Activated naive CD4-positive, alpha-beta T cell treated with anti-CD3 and anti-CD28 coated beads for 36 hours (primary cell): ENCODE measurements at regions not wholly inside any gene's neighbourhood (a gene's known extent, or its start where the extent isn't known, plus 50 kb on each side); places are given as distances from the start of the nearest gene placed in this dataset.

ENCODE experiments used
- CTCF ChIA-PET: fragments of 350-600 bp; sonication (Branson Sonifier 250); formaldehyde crosslinking; loops from one replicate; lab custom pipeline; 2021; ENCODE audit warnings: antibody characterized with exemption; lab: Charles Lee
- DNase-seq: peaks from one replicate; pipeline ENCODE4 v3.0.0-alpha.2; 2020
- H3K27ac Mint-ChIP-seq: one replicate; pipeline ENCODE4 v1.8.0; 2021; ENCODE audit warnings: mild to moderate bottlenecking, mixed read lengths
- H3K27me3 Mint-ChIP-seq: one replicate; pipeline ENCODE4 v1.8.0; 2021; ENCODE audit warnings: low read depth, mixed read lengths
- H3K36me3 Mint-ChIP-seq: one replicate; pipeline ENCODE4 v1.8.0; 2021; ENCODE audit warnings: low read depth, mixed read lengths
- H3K4me1 Mint-ChIP-seq: one replicate; pipeline ENCODE4 v1.8.0; 2021; ENCODE audit warnings: low read depth, mixed read lengths
- H3K4me3 Mint-ChIP-seq: one replicate; pipeline ENCODE4 v1.8.0; 2021; ENCODE audit warnings: mild to moderate bottlenecking, moderate library complexity, mixed read lengths
- H3K9me3 Mint-ChIP-seq: one replicate; pipeline ENCODE4 v1.8.0; 2021; ENCODE audit warnings: mixed read lengths
- intact Hi-C: fragments of 100-400 bp; cut with micrococcal nuclease; formaldehyde crosslinking; loops from one replicate; pipeline ENCODE4 v1.15.1; 2023

DNA sequence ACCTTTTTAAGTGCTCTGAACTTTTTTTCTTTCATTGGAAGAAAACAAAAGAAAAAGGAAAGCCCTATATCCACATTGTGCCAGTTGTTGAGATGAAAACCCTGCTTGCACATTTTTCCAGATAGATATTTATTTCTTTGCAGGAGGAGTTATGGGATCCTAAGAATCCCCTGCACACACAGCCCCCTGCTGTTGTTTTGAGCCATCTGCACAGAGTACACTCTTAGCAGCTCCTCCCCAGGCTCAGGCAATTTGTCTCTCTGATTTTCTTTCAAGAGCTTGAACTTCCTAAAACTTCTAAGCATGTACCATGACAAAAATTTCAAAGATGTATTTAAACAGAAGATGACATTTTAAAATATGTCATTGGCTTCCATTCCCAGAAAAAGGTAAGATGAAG is 436.9 kb downstream of the METTL4 start:
- Mint-ChIP-seq H3K9me3 (no peaks in the 10 kb centered on the region), H3K27me3 (peaks cover 7% of the 10 kb centered on the region), H3K27ac (no peak overlapping the region), H3K36me3 (no peaks in the 10 kb centered on the region), H3K4me3 (no peak overlapping the region), H3K4me1 (no peaks in the 10 kb centered on the region)
- no peak for DNase-seq
- intact Hi-C loops = no loop called here
- CTCF ChIA-PET = interaction anchor here (0.7 to 1.3 kb wide), 3 partner anchors 8 to 244 kb away, joined by 3 read pairs; no protein-coding TSS in a partner anchor

DNA sequence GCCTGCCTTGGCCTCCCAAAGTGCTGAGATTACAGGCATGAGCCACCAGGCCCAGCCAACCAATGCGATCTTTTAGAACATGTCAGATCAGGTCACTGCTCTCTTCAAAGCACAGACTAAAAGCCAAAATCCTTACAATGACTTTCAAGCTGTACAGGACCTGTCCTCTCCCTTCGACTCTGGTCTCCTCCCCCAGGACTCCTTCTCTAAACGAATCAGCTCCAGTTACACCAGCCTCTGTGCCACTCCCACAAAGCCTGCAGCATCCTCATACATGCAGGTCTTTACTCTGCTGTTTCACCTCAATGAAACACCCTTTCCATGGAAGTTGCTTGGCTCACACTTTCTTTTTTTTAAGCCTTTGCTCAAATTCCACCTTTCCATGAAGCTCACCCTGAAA is 436.0 kb downstream of the METTL4 start:
- DNase-seq = no peak
- CTCF ChIA-PET = interaction anchor here (0.5 to 1.6 kb wide), 2 partner anchors 9 to 1175 kb away, joined by 3 read pairs; no protein-coding TSS in a partner anchor
- intact Hi-C loops = no loop called here
- no peaks in the 10 kb centered on the region for H3K9me3 Mint-ChIP-seq
- H3K4me1 Mint-ChIP-seq = no peaks in the 10 kb centered on the region
- H3K36me3 Mint-ChIP-seq = no peaks in the 10 kb centered on the region
- H3K4me3 Mint-ChIP-seq = no peak overlapping the region
- no peaks in the 10 kb centered on the region for H3K27me3 Mint-ChIP-seq
- H3K27ac Mint-ChIP-seq = no peak overlapping the region

DNA sequence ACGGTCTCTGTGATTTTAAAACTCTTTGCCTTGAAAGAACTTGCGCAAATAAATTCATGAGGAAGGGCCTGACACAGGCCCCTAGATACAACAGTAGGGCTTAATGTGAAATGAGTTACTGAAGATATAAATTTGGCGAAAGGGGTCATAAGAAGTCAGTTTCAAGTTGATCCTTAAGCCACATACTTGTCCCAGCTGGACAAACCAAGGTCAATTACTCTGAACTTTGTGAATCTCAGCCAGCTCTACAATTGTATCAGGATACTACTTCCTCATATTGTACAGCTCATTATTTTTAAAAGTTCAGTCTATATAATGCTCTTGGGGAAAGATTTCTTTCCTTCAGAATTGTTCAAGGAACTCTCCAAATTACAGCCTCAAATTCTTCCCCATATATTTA is 432.8 kb downstream of the METTL4 start:
- no peaks in the 10 kb centered on the region for H3K9me3 Mint-ChIP-seq
- intact Hi-C loops = no loop called here
- CTCF ChIA-PET = no interaction called here
- no peaks in the 10 kb centered on the region for H3K36me3 Mint-ChIP-seq
- no peak for DNase-seq
- no peaks in the 10 kb centered on the region for H3K27me3 Mint-ChIP-seq
- H3K27ac Mint-ChIP-seq = no peak overlapping the region
- H3K4me3 Mint-ChIP-seq = no peak overlapping the region
- H3K4me1 Mint-ChIP-seq = no peaks in the 10 kb centered on the region

DNA sequence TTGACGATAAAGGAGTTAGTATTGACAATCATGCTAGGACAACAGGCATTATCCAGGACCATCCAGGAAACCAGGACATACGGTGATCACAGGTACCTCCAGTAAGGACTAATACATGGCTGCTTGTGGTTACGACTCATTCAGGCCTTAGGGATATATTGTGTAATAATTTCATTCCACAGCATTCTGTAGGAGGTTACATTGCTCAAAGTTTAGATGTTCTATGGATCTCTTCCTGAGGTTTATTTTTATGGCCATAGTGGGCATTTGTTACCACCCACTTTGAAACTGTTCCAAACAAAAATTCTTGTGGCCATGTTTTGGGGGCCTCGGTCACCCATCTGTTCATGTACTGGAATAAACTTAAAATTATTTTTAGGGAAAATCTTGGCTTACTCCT is 431.6 kb downstream of the METTL4 start:
- peaks cover 2% of the 10 kb centered on the region for H3K27me3 Mint-ChIP-seq
- no peaks in the 10 kb centered on the region for H3K9me3 Mint-ChIP-seq
- no peaks in the 10 kb centered on the region for H3K4me1 Mint-ChIP-seq
- intact Hi-C loops = no loop called here
- H3K36me3 Mint-ChIP-seq = no peaks in the 10 kb centered on the region
- no peak overlapping the region for H3K4me3 Mint-ChIP-seq
- no peak overlapping the region for H3K27ac Mint-ChIP-seq
- CTCF ChIA-PET = no interaction called here
- no peak for DNase-seq

DNA sequence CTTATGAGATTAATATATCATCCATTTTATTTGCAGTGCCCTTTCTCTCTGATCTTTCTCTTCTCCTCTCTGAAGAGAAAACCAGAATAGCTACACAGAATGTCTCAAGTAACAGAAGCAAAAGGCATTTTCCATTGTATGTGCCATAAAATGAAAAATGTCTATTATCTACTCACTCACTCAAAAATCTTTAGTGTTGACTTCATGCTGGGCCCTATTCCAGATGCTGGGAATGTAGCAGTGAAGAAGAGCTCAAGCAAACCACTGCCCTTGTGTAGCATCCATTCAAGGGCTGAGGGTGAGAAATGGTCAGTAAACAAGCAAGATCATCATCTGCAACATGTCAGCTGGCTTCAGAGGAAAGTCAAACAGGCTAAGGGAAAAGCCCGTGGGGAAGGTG is 427.7 kb downstream of the METTL4 start:
- H3K4me1 Mint-ChIP-seq = no peaks in the 10 kb centered on the region
- no peak overlapping the region for H3K4me3 Mint-ChIP-seq
- intact Hi-C loops = no loop called here
- CTCF ChIA-PET = no interaction called here
- no peaks in the 10 kb centered on the region for H3K36me3 Mint-ChIP-seq
- peaks cover 6% of the 10 kb centered on the region for H3K27me3 Mint-ChIP-seq
- no peaks in the 10 kb centered on the region for H3K9me3 Mint-ChIP-seq
- no peak overlapping the region for H3K27ac Mint-ChIP-seq
- DNase-seq = no peak

DNA sequence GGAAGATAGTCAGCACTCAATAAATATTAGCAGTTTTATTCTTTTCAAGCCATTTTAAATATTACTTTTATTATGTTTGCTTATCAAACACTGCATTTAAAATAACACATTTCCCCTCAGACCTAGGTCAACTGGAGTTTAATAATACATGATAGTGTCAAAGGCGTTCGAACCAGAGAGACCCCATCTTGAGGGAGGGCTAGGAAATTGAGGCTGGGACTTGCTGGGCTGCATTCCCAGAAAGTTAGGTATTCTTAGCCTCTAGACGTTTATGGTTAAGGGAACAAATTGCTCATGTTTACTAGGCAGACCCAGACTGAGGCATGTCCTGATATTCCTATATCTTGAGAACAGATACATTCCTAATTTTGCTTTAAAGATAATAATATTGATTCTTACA is 426.5 kb downstream of the METTL4 start:
- no peaks in the 10 kb centered on the region for H3K9me3 Mint-ChIP-seq
- intact Hi-C loops = no loop called here
- no peak for DNase-seq
- H3K36me3 Mint-ChIP-seq = no peaks in the 10 kb centered on the region
- H3K4me3 Mint-ChIP-seq = no peak overlapping the region
- peaks cover 6% of the 10 kb centered on the region for H3K27me3 Mint-ChIP-seq
- CTCF ChIA-PET = no interaction called here
- no peaks in the 10 kb centered on the region for H3K4me1 Mint-ChIP-seq
- no peak overlapping the region for H3K27ac Mint-ChIP-seq

DNA sequence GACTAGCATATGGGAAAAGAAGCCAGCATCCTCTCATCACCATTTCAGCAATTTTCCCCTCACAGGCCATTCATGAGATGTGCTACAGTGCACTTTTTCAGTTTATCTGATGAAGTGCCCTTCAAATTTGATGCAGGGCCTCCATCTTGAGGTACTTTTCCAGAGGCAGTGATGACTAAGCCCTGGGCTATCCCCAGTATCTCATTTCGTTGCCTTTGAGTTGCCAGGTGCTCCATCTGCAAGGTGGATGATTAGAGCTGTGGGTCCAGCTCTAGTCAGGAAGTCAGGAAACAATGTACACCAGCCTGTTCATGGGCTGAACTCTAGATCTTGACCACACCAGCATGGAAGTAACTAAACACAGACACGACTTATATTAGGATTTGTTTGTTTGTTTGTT is 425.2 kb downstream of the METTL4 start:
- peaks cover 6% of the 10 kb centered on the region for H3K27me3 Mint-ChIP-seq
- no peak for DNase-seq
- intact Hi-C loops = no loop called here
- no peak overlapping the region for H3K4me3 Mint-ChIP-seq
- no peaks in the 10 kb centered on the region for H3K9me3 Mint-ChIP-seq
- no peaks in the 10 kb centered on the region for H3K36me3 Mint-ChIP-seq
- CTCF ChIA-PET = no interaction called here
- no peaks in the 10 kb centered on the region for H3K4me1 Mint-ChIP-seq
- H3K27ac Mint-ChIP-seq = no peak overlapping the region

DNA sequence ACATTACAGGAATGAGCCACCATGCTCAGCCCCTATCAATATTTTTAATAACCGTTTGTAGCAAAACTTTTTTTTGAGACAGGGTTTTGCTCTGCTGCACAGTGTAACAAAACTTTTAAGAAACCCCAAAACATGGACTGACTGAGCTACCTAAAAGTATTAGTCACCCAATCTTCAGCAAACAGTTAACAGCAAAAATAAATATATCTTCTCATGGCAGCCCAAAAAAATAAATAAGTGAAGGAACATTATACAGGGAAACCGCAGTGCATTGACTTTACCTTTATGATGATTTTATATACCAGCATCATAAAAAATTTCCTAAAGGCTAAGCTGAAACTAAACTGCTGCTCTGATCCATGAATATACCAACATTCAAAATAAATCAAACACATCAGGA is 424.6 kb downstream of the METTL4 start:
- no peaks in the 10 kb centered on the region for H3K4me1 Mint-ChIP-seq
- no peak overlapping the region for H3K4me3 Mint-ChIP-seq
- H3K9me3 Mint-ChIP-seq = no peaks in the 10 kb centered on the region
- intact Hi-C loops = no loop called here
- no peak overlapping the region for H3K27ac Mint-ChIP-seq
- DNase-seq = no peak
- no peaks in the 10 kb centered on the region for H3K36me3 Mint-ChIP-seq
- H3K27me3 Mint-ChIP-seq = peaks cover 6% of the 10 kb centered on the region
- CTCF ChIA-PET = no interaction called here

DNA sequence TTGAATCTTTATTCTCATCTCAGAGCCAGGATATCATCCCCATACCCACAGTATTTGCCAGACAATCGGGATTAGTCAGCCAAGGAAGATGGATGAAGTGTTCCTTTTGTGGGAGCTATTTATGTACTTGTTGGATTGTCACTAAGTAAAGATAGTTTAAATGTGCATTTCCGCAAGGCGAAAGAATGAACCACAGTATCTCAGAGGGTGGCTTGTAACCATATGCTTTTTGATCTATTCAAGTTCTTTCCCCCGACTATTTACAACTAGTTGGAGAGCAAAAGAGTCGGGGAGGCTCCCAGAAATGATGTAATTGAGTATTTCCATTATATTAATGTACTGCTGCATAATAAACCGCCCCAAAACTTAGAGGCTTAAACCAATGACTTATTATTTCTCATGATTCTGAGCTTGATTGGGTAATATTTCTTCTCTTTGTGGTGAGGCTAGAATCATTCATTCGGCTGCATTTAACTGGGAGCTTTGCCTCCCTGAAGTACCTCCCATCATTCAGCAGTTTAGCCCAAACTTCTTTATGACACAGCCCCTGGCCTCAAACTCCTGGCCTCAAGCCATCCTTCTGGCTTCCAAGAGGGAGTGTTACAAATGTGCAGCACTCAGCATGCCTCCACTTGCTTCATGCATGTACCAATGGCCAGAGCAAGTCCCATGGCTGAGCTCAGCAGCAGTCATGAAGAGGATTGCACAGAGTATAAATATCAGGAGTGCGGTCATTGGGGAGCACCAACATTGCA is 423.7 kb downstream of the METTL4 start:
- no peaks in the 10 kb centered on the region for H3K9me3 Mint-ChIP-seq
- CTCF ChIA-PET = no interaction called here
- H3K4me3 Mint-ChIP-seq = no peak overlapping the region
- no peak for DNase-seq
- H3K27ac Mint-ChIP-seq = no peak overlapping the region
- H3K27me3 Mint-ChIP-seq = peaks cover 7% of the 10 kb centered on the region
- no peaks in the 10 kb centered on the region for H3K4me1 Mint-ChIP-seq
- no peaks in the 10 kb centered on the region for H3K36me3 Mint-ChIP-seq
- intact Hi-C loops = no loop called here

DNA sequence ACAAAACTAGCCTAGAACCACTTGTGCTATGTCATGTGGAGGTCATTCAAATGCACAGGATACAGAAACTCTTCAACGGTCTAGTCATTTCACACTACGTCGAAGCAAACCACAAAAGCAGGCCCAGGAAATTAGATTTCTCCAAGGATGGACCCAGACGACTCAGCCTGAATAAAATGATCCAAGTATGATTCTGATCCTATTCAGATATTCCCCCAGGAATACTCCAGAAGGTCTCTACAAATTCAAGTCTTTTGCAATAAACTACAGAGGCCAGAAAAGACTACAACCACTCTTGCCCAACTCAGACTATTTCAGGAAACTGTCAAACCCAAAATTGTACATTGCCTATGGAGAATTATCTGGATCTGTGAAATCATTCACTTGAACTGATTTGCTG is 422.5 kb downstream of the METTL4 start:
- Mint-ChIP-seq H3K9me3 (no peaks in the 10 kb centered on the region), H3K4me1 (no peaks in the 10 kb centered on the region), H3K36me3 (no peaks in the 10 kb centered on the region), H3K4me3 (no peak overlapping the region), H3K27ac (no peak overlapping the region), H3K27me3 (peaks cover 8% of the 10 kb centered on the region)
- intact Hi-C loops = no loop called here
- CTCF ChIA-PET = no interaction called here
- no peak for DNase-seq

DNA sequence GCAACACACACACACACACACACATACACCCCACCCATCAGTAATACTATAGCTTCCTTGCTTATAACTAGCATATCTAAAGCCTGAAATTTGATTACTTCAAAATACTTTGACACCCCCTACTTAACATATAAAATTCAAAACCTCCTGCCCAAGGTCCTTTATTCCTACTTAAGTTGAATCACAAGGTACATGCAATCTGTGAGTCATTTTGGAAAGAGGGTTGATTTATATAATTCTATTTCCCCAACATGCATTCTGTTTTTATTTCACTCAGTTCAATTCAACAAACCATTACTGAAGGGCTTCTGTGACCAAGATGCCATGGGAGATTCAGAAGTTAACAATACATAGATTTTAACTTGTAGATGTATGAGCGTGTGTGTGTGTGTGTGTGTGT is 420.7 kb downstream of the METTL4 start:
- H3K36me3 Mint-ChIP-seq = no peaks in the 10 kb centered on the region
- no peak for DNase-seq
- no peaks in the 10 kb centered on the region for H3K4me1 Mint-ChIP-seq
- peaks cover 11% of the 10 kb centered on the region for H3K27me3 Mint-ChIP-seq
- CTCF ChIA-PET = no interaction called here
- H3K9me3 Mint-ChIP-seq = no peaks in the 10 kb centered on the region
- H3K4me3 Mint-ChIP-seq = no peak overlapping the region
- no peak overlapping the region for H3K27ac Mint-ChIP-seq
- intact Hi-C loops = no loop called here

DNA sequence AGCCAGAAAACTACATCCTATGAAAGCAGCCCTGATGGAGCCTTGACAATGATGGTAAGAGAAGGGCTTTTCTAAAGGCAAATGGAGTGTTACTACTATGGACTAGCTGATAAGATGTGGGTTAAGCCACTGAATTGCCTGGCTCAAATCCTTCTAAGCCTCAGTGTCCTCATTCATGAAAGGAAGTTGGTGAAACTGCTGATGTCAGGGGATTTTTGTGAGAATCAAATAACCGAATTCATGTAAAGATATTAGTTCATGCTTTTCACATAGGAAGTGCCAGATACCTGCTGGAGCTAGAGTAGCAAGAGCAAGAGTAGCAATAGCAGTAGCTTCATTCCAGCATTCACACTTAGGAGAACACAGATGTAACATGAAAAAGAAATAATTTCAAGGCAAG is 417.0 kb downstream of the METTL4 start:
- no peaks in the 10 kb centered on the region for H3K36me3 Mint-ChIP-seq
- DNase-seq = no peak
- intact Hi-C loops = no loop called here
- H3K27ac Mint-ChIP-seq = no peak overlapping the region
- CTCF ChIA-PET = no interaction called here
- H3K4me1 Mint-ChIP-seq = no peaks in the 10 kb centered on the region
- H3K9me3 Mint-ChIP-seq = no peaks in the 10 kb centered on the region
- peaks cover 7% of the 10 kb centered on the region for H3K27me3 Mint-ChIP-seq
- H3K4me3 Mint-ChIP-seq = no peak overlapping the region

DNA sequence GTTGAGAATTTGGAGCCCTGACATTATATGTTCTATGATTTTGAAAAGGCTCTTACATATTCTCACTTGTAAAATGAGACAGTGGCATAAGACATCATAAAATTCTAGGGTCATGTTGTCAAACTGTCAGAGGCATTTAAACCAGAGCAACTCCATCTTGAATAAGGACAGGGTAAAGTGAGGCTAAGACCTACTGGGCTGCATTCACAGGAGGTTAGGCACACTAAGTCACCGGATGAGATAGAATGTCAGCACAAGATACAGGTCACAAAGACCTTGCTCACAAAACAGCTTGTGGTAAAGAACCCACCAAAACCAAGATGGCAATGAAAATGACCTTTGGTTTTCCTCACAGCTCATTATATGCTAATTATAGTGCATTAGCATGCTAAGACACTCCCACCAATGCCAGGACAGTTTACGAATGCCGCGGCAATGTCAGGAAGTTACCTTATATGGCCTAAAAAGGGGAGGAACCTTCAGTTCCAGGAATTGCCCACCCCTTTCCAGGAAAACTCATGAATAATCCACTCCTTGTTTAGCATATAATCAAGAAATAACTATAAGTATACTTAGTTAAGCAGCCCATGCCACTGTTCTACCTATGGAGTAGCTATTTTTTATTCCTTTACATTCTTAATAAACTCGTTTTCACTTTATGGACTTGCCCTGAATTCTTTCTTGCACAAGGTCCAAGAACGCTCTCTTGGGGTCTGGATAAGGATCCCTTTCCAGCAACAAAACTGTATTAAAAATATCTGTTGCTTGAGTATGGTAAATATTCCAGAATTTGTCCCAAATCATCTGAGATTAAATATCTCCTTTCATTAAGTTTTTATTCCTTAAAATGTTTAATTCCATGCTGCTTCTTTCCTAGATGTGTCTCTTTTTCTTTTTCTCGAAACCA is 406.4 kb downstream of the METTL4 start:
- Mint-ChIP-seq H3K36me3 (no peaks in the 10 kb centered on the region), H3K27ac (no peak overlapping the region), H3K4me1 (no peaks in the 10 kb centered on the region), H3K27me3 (no peaks in the 10 kb centered on the region), H3K9me3 (no peaks in the 10 kb centered on the region), H3K4me3 (no peak overlapping the region)
- CTCF ChIA-PET = no interaction called here
- no peak for DNase-seq
- intact Hi-C loops = no loop called here
